Mesenchymal stem cell (in vitro differentiated cells and primary cell): ENCODE measurements at regions not wholly inside any gene's neighbourhood (a gene's known extent, or its start where the extent isn't known, plus 50 kb on each side); places are given as distances from the start of the nearest gene placed in this dataset.

Source experiments
- DNase-seq: peaks from one replicate; pipeline ENCODE4 v3.0.0-alpha.2; 2013
- H2AFZ ChIP-seq: one replicate; pipeline ENCODE4 v1.6.1; 2013; ENCODE audit warnings: low read depth, mild to moderate bottlenecking, control low read depth, inconsistent platforms, low read length, moderate library complexity
- H2AK5ac ChIP-seq: 2 replicates; pipeline ENCODE4 v1.6.1; 2013; ENCODE audit warnings: low read length, moderate library complexity, mild to moderate bottlenecking, inconsistent platforms; ENCODE audit not compliant: severe bottlenecking
- H2BK120ac ChIP-seq: one replicate; pipeline ENCODE4 v1.6.1; 2013; ENCODE audit warnings: low read depth, mild to moderate bottlenecking, inconsistent platforms, low read length, moderate library complexity
- H2BK12ac ChIP-seq, 2 experiments: one replicate each; pipeline ENCODE4 v1.6.1; 2013; ENCODE audit warnings: inconsistent platforms in 2 of 2, low read length in 2 of 2, mild to moderate bottlenecking in 2 of 2, moderate library complexity in 2 of 2, control low read depth in 1 of 2
- H2BK15ac ChIP-seq: one replicate; pipeline ENCODE4 v1.6.1; 2013; ENCODE audit warnings: mild to moderate bottlenecking, low read depth, inconsistent platforms; ENCODE audit not compliant: poor library complexity, severe bottlenecking
- H2BK5ac ChIP-seq: 2 replicates; pipeline ENCODE4 v1.6.1; 2013; ENCODE audit warnings: low read depth, mild to moderate bottlenecking, low read length, control low read depth, inconsistent platforms; ENCODE audit not compliant: poor library complexity, severe bottlenecking
- H3K14ac ChIP-seq, 2 experiments: one replicate each; pipeline ENCODE4 v1.6.1; 2013; ENCODE audit warnings: inconsistent platforms in 2 of 2, low read length in 2 of 2, control low read depth in 1 of 2, mild to moderate bottlenecking in 1 of 2, moderate library complexity in 1 of 2
- H3K18ac ChIP-seq, 2 experiments: one replicate each; pipeline ENCODE4 v1.6.1; 2013; ENCODE audit warnings: inconsistent platforms in 2 of 2, low read length in 2 of 2, control low read depth in 1 of 2, low read depth in 1 of 2, mild to moderate bottlenecking in 1 of 2
- H3K23ac ChIP-seq, 2 experiments: one replicate each; pipeline ENCODE4 v1.6.1; 2013; ENCODE audit warnings: inconsistent platforms in 2 of 2, low read length in 2 of 2, mild to moderate bottlenecking in 2 of 2, moderate library complexity in 2 of 2, control low read depth in 1 of 2
- H3K27ac ChIP-seq: 2 replicates; pipeline ENCODE4 v1.5.1; 2013; ENCODE audit warnings: mild to moderate bottlenecking, moderate library complexity, low read length, control low read depth, inconsistent platforms; ENCODE audit not compliant: poor library complexity, severe bottlenecking
- H3K27me3 ChIP-seq, 2 experiments: 2 replicates each; pipeline versions ENCODE4 v1.6.1 to v1.7.0; 2013; ENCODE audit warnings: low read length in 2 of 2, mild to moderate bottlenecking in 2 of 2, moderate library complexity in 2 of 2, control low read depth in 1 of 2, inconsistent platforms in 1 of 2; ENCODE audit not compliant: control insufficient read depth in 1 of 2, insufficient read depth in 1 of 2
- H3K36me3 ChIP-seq, 2 experiments: 2 replicates each; pipeline versions ENCODE4 v1.6.1 to v1.7.0; 2013; ENCODE audit warnings: low read length in 2 of 2, control low read depth in 1 of 2, inconsistent platforms in 1 of 2, low read depth in 1 of 2, mild to moderate bottlenecking in 1 of 2; ENCODE audit not compliant: insufficient read depth in 2 of 2, control insufficient read depth in 1 of 2
- H3K4ac ChIP-seq, 2 experiments: one replicate each; pipeline ENCODE4 v1.6.1; 2013; ENCODE audit warnings: inconsistent platforms in 2 of 2, low read length in 2 of 2, mild to moderate bottlenecking in 2 of 2, moderate library complexity in 2 of 2, control low read depth in 1 of 2, low read depth in 1 of 2
- H3K4me1 ChIP-seq: 2 replicates; pipeline ENCODE4 v1.6.1; 2013; ENCODE audit warnings: low read depth, low read length, control low read depth; ENCODE audit not compliant: control insufficient read depth, insufficient read depth
- H3K4me2 ChIP-seq: 2 replicates; pipeline ENCODE4 v1.6.1; 2013; ENCODE audit warnings: low read length, mild to moderate bottlenecking, inconsistent platforms; ENCODE audit not compliant: poor library complexity, severe bottlenecking
- H3K4me3 ChIP-seq, 2 experiments: 2 replicates each; pipeline versions ENCODE4 v1.5.1 to v1.7.0; 2013; ENCODE audit warnings: low read length in 2 of 2, mild to moderate bottlenecking in 2 of 2, control low read depth in 1 of 2, low read depth in 1 of 2; ENCODE audit not compliant: insufficient read depth in 1 of 2
- H3K79me1 ChIP-seq: replicated peaks from 2 replicates; pipeline ENCODE4 v1.6.1; 2013; ENCODE audit warnings: mild to moderate bottlenecking, control low read depth, low read length, inconsistent platforms; ENCODE audit not compliant: poor library complexity, severe bottlenecking
- H3K9ac ChIP-seq: 2 replicates; pipeline ENCODE4 v1.7.0; 2013; ENCODE audit warnings: mild to moderate bottlenecking, low read length, moderate library complexity
- H3K9me3 ChIP-seq: 2 replicates; pipeline ENCODE4 v1.7.0; 2013; ENCODE audit warnings: mild to moderate bottlenecking, low read length; ENCODE audit not compliant: control insufficient read depth
- H4K8ac ChIP-seq: one replicate; pipeline ENCODE4 v1.6.1; 2013; ENCODE audit warnings: inconsistent platforms, mild to moderate bottlenecking, low read length, moderate library complexity
- H4K91ac ChIP-seq: one replicate; pipeline ENCODE4 v1.6.1; 2013; ENCODE audit warnings: mild to moderate bottlenecking, low read length, inconsistent platforms
- WGBS: methylation state at CpG from one replicate; pipeline ENCODE4 v1.1.7; 2013; ENCODE audit warnings: mixed read lengths; 5-methylcytosine and 5-hydroxymethylcytosine counted together

- no peaks in the 10 kb centered on the region for H3K27me3 ChIP-seq
- no peak overlapping the region for H3K14ac ChIP-seq
- H3K4ac ChIP-seq = no peak overlapping the region
- no peak overlapping the region for H2AFZ ChIP-seq
- no peak overlapping the region for H3K9ac ChIP-seq
- H3K23ac ChIP-seq = no peak overlapping the region
- no peak overlapping the region for H2AK5ac ChIP-seq
- WGBS = 87% methylated on average over 3 of the region's 3 CpGs
- H3K79me1 ChIP-seq = no peaks in the 10 kb centered on the region
- H2BK120ac ChIP-seq = no peak overlapping the region
- no peaks in the 10 kb centered on the region for H3K36me3 ChIP-seq
- no peaks in the 10 kb centered on the region for H3K4me1 ChIP-seq
- no peak overlapping the region for H3K18ac ChIP-seq
- H3K27ac ChIP-seq = no peak overlapping the region
- no peak overlapping the region for H3K4me3 ChIP-seq
- H2BK15ac ChIP-seq = no peak overlapping the region
- H4K91ac ChIP-seq = no peak overlapping the region
- H2BK5ac ChIP-seq = no peak overlapping the region
- H2BK12ac ChIP-seq = no peak overlapping the region
- no peak for DNase-seq
- peaks cover 4% of the 10 kb centered on the region for H3K9me3 ChIP-seq
- H4K8ac ChIP-seq = no peak overlapping the region
- H3K4me2 ChIP-seq = no peak overlapping the region
Measured at GRCh38 chr13:54627646-54628372, 1599.2 kb downstream of the OLFM4 start.

- Histone ChIP-seq H4K91ac (no peak overlapping the region), H3K27ac (no peak overlapping the region), H3K4ac (no peak overlapping the region), H3K23ac (no peak overlapping the region), H2AFZ (no peak overlapping the region), H3K4me3 (no peak overlapping the region), H2BK12ac (no peak overlapping the region), H2BK120ac (no peak overlapping the region), H3K9ac (no peak overlapping the region), H3K4me1 (no peaks in the 10 kb centered on the region), H3K9me3 (peaks cover 4% of the 10 kb centered on the region), H3K14ac (no peak overlapping the region), H3K79me1 (no peaks in the 10 kb centered on the region), H3K4me2 (no peak overlapping the region), H4K8ac (no peak overlapping the region), H2AK5ac (no peak overlapping the region), H2BK15ac (no peak overlapping the region), H3K36me3 (no peaks in the 10 kb centered on the region), H2BK5ac (no peak overlapping the region), H3K27me3 (no peaks in the 10 kb centered on the region), H3K18ac (no peak overlapping the region)
- WGBS = 78% methylated on average over 2 of the region's 2 CpGs
- no peak for DNase-seq
Measured at GRCh38 chr13:54628383-54628782, 1599.8 kb downstream of the OLFM4 start.

GRCh38 chr13:54633456-54633855 lies 1604.8 kb downstream of the OLFM4 start:
- Histone ChIP-seq H3K79me1 (no peaks in the 10 kb centered on the region), H2BK12ac (no peak overlapping the region), H3K4me1 (no peaks in the 10 kb centered on the region), H2BK5ac (no peak overlapping the region), H3K4me3 (no peak overlapping the region), H3K36me3 (no peaks in the 10 kb centered on the region), H2BK120ac (no peak overlapping the region), H3K27ac (no peak overlapping the region), H2AFZ (no peak overlapping the region), H3K9me3 (no peaks in the 10 kb centered on the region), H3K18ac (no peak overlapping the region), H3K27me3 (no peaks in the 10 kb centered on the region), H4K91ac (no peak overlapping the region), H2BK15ac (no peak overlapping the region), H3K4me2 (no peak overlapping the region), H3K14ac (no peak overlapping the region), H4K8ac (no peak overlapping the region), H3K9ac (no peak overlapping the region), H3K23ac (no peak overlapping the region), H2AK5ac (no peak overlapping the region), H3K4ac (no peak overlapping the region)
- WGBS = 80% methylated on average over 4 of the region's 5 CpGs
- no peak for DNase-seq

- H3K4me1 ChIP-seq = no peaks in the 10 kb centered on the region
- H2BK15ac ChIP-seq = no peak overlapping the region
- no peak overlapping the region for H2BK120ac ChIP-seq
- WGBS = 97% methylated on average over 2 of the region's 2 CpGs
- H3K4me3 ChIP-seq = no peak overlapping the region
- H3K14ac ChIP-seq = no peak overlapping the region
- no peak overlapping the region for H2AFZ ChIP-seq
- no peak overlapping the region for H3K4ac ChIP-seq
- no peak overlapping the region for H4K91ac ChIP-seq
- no peak for DNase-seq
- no peak overlapping the region for H3K27ac ChIP-seq
- no peaks in the 10 kb centered on the region for H3K9me3 ChIP-seq
- no peak overlapping the region for H3K9ac ChIP-seq
- no peak overlapping the region for H4K8ac ChIP-seq
- no peak overlapping the region for H2BK5ac ChIP-seq
- H3K4me2 ChIP-seq = no peak overlapping the region
- no peak overlapping the region for H2BK12ac ChIP-seq
- H3K27me3 ChIP-seq = no peaks in the 10 kb centered on the region
- H3K18ac ChIP-seq = no peak overlapping the region
- H3K36me3 ChIP-seq = no peaks in the 10 kb centered on the region
- H2AK5ac ChIP-seq = no peak overlapping the region
- no peaks in the 10 kb centered on the region for H3K79me1 ChIP-seq
- H3K23ac ChIP-seq = no peak overlapping the region
Measured at GRCh38 chr13:54636231-54636630, 1607.6 kb downstream of the OLFM4 start.
